NAMALWA (cell line): ENCODE measurements at regions not wholly inside any gene's neighbourhood (a gene's known extent, or its start where the extent isn't known, plus 50 kb on each side); places are given as distances from the start of the nearest gene placed in this dataset.
"Not testable (repeated sequence)": the region's sequence is repeated elsewhere in the genome, so short reads cannot be mapped to it uniquely, and the experiment has no call there.

ENCODE experiments used
- DNase-seq: peaks from one replicate; pipeline ENCODE4 v3.0.0-alpha.2; 2015; ENCODE audit warnings: low spot score

DNA sequence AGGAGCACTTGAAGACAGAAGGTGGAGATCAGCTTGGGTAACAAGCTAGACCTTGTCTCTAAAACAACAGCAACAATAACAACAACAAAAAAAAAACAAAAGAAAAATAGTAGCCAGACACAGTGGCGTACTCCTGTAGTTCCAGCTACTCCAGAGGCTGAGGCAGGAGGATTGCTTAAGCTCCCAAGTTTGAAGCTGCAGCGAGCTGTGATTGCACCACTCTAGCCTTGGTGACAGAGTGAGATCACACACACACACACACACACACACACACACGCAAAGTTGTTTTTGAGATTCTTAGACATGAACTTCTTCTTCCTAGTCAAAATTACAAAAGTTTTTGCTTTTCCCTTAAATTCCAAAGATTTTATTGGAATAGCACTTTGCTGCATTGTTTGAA, 93.0 kb upstream of the IGSF10 start:
- DNase-seq, result no peak

DNA sequence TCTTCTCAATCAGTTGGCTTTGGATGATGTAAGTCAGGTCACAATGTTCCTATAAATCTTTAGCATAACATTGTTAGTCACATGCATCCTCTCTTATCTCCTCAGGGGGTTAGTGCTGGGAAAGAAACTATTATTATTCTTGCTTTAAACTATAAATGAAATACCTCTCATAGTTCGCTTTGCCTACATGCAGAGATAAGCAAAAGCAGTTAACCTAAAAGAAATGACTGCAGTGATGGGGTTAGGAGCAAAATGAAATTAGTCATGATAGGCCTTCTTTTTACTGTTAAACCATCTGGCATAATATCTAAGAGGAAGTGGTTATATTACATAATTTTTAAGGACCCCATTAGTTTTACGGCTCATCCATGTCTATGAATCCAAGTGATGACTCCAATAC, 91.7 kb upstream of the IGSF10 start:
- no peak for DNase-seq

DNA sequence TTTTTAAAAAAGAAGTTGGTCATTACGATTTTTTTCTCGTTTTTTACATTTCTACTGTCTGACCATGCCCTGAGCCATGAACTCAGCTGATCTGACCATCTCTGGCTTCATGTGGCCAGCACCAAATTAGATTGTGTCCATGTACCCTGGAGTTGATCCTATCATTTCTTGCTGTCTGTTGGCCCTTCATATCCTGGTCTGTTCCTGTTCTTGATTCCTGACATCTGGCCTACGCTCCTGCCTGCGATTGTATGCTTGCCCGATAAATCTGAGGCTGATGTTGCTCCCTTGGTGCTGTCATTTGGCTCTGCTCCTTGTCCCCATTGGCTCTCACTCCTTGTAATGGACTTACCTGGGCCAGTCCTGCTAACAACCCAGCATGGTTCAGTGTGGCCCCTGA, 89.8 kb upstream of the IGSF10 start:
- DNase-seq, result no peak

DNA sequence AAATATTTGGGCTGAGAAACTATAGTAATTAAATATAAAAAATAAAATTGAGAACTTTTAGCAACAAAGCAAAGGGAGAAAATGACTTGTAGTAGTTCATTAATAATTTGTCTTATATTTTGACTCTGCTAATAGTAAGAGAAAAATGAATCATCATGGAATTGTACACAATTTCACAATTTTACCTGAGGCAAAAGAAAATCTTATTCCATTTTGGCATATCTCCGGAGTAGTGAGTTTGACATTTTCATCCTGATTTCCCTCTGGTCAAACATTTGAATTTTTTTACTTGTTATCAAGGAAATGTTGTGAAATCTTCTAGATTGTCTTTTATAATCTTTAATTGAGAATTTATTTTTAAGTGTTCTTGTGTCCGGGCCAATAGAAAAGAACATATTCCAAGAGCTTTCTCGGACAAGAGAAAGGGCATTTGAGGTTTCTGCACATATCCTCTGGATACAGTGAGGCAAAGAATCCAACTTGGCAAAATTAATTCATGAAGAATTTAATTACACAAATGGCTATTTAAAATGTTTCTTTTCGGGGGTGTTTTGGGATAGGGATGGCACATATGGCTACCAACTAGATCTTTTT, 89.3 kb upstream of the IGSF10 start:
- no peak for DNase-seq

DNA sequence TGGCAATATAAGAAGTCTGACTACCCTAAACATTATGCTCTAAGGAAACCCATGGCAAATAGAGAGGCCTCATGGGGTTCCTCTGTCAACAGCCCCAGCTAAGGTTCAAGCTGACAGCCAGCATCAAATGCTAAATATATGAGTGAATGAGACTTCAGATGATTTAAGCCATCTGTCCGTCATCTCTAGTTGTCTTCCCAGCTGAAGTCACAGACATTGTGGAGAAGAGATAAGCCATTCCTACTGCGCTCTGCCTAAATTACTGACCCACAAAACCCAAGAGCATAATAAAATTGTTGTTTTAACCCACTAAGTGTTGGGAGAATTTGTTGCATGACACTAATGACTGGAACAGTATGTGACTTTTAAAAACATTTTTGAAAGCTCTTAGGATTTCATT, 87.3 kb upstream of the IGSF10 start:
- DNase-seq, result no peak

DNA sequence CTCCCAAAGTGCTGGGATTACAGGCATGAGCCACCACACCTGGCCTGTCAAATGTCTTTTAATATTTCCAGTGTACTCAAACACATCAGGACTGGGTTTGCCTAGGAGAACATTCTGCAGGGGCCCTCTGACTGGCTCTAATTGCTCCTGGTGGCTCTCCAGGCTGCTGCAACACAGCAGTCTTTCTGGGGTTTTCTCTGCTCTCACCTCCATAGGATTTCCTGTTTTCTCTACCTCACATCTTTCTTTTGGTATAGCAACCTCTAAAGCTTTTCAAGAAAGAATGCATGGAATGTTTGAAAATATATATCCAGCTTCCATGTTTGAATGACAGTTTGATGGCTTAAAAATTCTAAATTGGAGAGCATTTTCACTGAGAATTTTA, 83.3 kb upstream of the IGSF10 start:
- DNase-seq, result no peak

DNA sequence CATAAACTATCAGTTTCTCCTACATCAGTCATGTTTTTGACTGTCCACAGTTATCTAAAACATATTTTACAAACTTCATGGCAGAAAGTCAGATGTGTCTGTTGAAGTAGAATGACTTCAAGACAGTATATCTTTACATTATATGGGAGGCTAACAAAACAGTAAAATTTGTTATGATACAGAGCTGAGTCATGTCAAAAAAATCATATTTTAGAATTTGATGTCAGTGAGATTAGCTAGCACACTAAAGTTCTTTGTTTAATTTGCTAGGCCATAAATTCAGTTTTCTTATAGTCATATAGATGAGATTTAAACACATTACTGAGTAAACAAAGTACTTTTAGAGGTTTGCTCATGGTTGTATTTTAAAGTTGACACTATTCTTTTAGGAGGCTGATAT, 80.3 kb upstream of the IGSF10 start:
- no peak for DNase-seq

DNA sequence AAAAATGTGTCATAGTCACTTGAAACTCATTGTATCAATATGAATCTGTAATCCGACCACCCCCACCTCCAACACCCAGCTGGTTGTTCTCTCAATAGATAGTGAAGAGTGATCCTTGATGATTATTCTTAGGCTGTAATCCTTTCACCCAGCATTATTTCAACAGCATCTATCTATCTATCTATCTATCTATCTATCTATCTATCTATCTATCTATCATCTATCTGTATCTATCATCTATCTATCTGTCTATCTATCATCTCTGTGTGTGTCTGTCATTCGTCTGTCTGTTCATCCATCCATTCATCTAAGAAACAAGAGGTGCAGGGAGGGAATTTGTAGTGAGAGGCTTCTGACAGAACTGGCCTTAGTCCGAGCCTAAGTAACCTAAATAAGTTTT, 78.7 kb upstream of the IGSF10 start:
- no peak for DNase-seq

DNA sequence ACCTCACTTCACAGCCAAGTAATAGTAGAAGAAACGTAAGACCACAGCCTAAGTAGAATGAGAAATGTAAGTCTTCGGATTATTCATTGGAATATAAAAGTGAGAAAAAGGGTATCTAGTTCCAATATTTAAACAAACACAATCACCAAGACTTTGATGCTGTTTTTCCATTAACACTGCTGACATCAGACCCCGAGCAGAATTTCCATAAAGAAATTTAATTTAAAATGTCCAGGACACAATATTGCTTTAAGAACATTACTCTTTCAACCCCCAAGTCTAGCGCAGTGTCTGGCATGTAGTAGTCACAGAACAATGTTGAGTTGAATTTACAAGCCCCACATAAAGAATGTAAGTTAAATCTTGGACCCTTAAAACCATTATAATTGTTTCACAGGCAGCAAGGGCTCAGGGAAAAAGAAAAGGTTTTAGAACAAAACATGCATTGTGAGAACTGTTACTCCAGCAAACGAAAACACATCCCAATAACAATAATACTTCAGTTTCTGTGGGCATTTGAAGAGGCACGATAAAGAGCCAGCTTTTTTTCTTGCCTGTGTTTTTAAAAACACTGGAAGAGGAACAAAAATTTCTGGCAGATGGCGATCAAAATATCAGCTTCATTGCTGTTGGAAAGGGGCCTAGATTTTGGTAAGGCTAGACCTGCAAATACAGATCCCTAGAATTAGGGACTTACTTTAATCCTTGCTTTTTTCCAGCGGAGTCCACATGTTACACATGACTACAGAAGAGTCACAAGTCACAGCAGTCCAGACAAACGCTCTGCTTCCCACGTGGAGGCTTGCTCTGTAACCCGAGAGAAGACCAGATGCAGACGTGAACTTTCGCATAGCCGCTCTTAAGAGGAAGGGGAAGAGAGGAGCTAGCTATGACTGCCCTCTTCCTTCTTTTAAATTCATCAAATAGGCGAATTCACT, 77.9 kb upstream of the IGSF10 start:
- DNase-seq, result no peak

DNA sequence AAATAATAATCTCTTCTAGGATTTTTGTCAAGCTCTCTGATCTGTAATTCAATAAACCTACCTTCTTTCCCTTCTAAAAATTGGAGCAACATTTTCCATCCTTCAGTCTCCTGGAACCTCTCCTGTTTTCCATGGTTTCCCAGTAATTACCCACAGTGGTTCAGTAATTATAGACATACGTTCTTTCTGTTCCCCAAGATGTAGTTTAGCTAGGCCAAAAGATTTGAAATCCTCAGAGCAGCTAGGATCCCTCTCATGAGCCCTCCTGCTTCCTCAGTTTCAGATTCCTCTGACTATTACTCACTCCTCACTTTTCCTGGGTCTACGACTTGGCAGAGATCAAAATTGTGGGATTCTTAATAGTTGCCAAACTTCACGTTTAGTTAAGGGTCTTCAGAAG, 76.9 kb upstream of the IGSF10 start:
- DNase-seq, result no peak

DNA sequence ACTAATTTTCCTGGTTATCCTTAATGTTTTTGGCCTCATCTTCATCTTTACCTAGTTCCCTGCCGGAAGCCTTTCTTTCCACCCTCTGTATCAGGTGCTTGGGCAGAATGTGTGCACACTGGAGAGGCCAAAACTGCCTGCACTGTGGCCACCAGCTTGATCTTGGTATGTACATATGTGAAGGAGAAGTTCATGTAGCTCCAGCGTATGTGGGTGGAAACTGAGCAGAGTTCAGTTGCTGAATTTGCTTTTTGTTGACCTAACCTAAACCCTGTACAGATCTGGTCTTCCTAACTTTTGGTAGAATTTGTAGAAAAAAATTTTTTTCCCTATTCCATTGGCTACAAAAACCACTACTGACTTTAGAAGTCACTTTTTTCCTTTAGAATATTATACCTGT, 65.9 kb upstream of the IGSF10 start:
- DNase-seq, result no peak

DNA sequence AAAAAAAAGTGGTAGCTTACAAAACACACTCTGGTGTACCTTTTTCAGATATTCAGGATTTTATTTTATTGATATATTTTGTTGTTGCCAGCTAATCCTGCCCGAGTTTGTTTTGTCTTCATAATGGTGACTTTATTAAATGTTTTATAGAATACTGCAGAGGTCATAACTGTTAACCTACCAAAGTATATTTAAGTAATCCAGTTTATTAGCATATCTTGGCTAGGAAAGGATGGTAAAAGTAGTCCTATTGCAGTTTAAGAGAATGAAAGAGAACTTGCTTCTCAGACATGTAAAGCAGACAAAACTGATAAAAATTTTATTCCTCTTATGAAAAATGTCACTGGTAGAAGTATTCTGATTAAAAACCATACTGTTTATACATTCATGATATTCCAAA, 59.2 kb upstream of the IGSF10 start:
- no peak for DNase-seq

DNA sequence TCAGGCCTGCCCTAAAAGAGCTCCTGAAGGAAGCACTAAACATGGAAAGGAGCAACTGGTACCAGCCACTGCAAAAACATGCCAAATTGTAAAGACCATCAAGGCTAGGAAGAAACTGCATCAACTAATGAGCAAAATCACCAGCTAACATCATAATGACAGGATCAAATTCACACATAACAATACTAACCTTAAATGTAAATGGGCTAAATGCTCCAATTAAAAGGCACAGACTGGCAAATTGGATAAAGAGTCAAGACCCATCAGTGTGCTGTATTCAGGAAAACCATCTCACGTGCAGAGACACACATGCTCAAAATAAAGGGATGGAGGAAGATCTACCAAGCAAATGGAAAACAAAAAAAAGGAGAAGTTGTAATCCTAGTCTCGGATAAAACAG, 50.6 kb upstream of the IGSF10 start:
- not testable (repeated sequence) for DNase-seq
